CD14-positive monocyte (primary cell): ENCODE measurements at regions not wholly inside any gene's neighbourhood (a gene's known extent, or its start where the extent isn't known, plus 50 kb on each side); places are given as distances from the start of the nearest gene placed in this dataset.

ENCODE experiments used
- DNase-seq, 3 donors: peaks; one replicate each; pipeline ENCODE4 v3.0.0-alpha.2; 2011 to 2022
- H2AFZ ChIP-seq: 2 replicates; pipeline ENCODE4 v1.6.0; 2012; ENCODE audit warnings: mild to moderate bottlenecking, low read depth, low read length, inconsistent platforms; ENCODE audit not compliant: insufficient read depth, poor library complexity, severe bottlenecking
- H3K27ac ChIP-seq, 2 donors: 1 replicate in 1 of 2; 2 replicates in 1 of 2; pipeline ENCODE4 v1.5.1; 2012 to 2013; ENCODE audit warnings: low read length in 2 of 2, control low read depth in 1 of 2, inconsistent platforms in 1 of 2, low read depth in 1 of 2, mild to moderate bottlenecking in 1 of 2
- H3K27me3 ChIP-seq, 2 donors: one replicate each; pipeline versions ENCODE4 v1.6.0 to v1.6.1; 2011 to 2013; ENCODE audit warnings: low read length in 2 of 2; ENCODE audit not compliant: control insufficient read depth in 2 of 2, insufficient read depth in 2 of 2
- H3K36me3 ChIP-seq, 2 donors: replicated peaks in 1 of 2; 1 replicate in 1 of 2; 2 replicates in 1 of 2; pipeline versions ENCODE4 v1.5.1 to v1.6.1; 2012 to 2013; ENCODE audit warnings: low read length in 2 of 2, control low read depth in 1 of 2, inconsistent platforms in 1 of 2, mild to moderate bottlenecking in 1 of 2; ENCODE audit not compliant: insufficient read depth in 2 of 2, control insufficient read depth in 1 of 2
- H3K4me1 ChIP-seq, 2 donors: 1 replicate in 1 of 2; 2 replicates in 1 of 2; pipeline versions ENCODE4 v1.5.1 to v1.6.1; 2012 to 2013; ENCODE audit warnings: low read length in 2 of 2, control low read depth in 1 of 2, inconsistent platforms in 1 of 2, mild to moderate bottlenecking in 1 of 2, moderate library complexity in 1 of 2; ENCODE audit not compliant: insufficient read depth in 2 of 2, control insufficient read depth in 1 of 2
- H3K4me2 ChIP-seq: replicated peaks from 2 replicates; pipeline ENCODE3; 2012; ENCODE audit warnings: low read length, moderate library complexity, mild to moderate bottlenecking; ENCODE audit not compliant: poor library complexity, severe bottlenecking; ENCODE audit errors: extremely low read depth
- H3K4me3 ChIP-seq, 3 experiments: fragments of 200-600 bp in 1 of 3; sonication (generic) in 1 of 3; replicated peaks in 1 of 3; 1 replicate in 2 of 3; 2 replicates in 1 of 3; pipeline ENCODE4 v1.5.1; 2011 to 2013; ENCODE audit warnings: low read length in 3 of 3, mild to moderate bottlenecking in 3 of 3, control low read depth in 2 of 3, low read depth in 2 of 3, inconsistent platforms in 1 of 3, moderate library complexity in 1 of 3
- H3K79me2 ChIP-seq: 2 replicates; pipeline ENCODE4 v1.6.0; 2012; ENCODE audit warnings: mild to moderate bottlenecking, control low read depth, inconsistent platforms, low read length, moderate library complexity; ENCODE audit not compliant: insufficient read depth
- H3K9ac ChIP-seq: 2 replicates; pipeline ENCODE4 v1.6.0; 2017; ENCODE audit warnings: low read length, mild to moderate bottlenecking; ENCODE audit not compliant: insufficient read depth, poor library complexity, severe bottlenecking
- H3K9me3 ChIP-seq, 2 donors: replicated peaks in 1 of 2; 1 replicate in 1 of 2; 2 replicates in 1 of 2; pipeline versions ENCODE4 v1.5.1 to v1.6.1; 2012 to 2013; ENCODE audit warnings: low read length in 2 of 2, control low read depth in 1 of 2; ENCODE audit not compliant: control insufficient read depth in 1 of 2, insufficient read depth in 1 of 2
- H4K20me1 ChIP-seq: 2 replicates; pipeline ENCODE4 v1.6.0; 2012; ENCODE audit warnings: mild to moderate bottlenecking, low read length, control low read depth, moderate library complexity; ENCODE audit not compliant: insufficient read depth
- H3K27ac Mint-ChIP-seq, 7 donors: one replicate each; pipeline ENCODE4 v1.8.0; 2020; ENCODE audit warnings: mild to moderate bottlenecking in 7 of 7, mixed read lengths in 7 of 7, moderate library complexity in 6 of 7, inconsistent platforms in 2 of 7
- H3K27me3 Mint-ChIP-seq, 3 donors: one replicate each; pipeline ENCODE4 v1.8.0; 2021 to 2022; ENCODE audit warnings: low read depth in 3 of 3, mild to moderate bottlenecking in 3 of 3, mixed read lengths in 3 of 3, moderate library complexity in 3 of 3, inconsistent platforms in 1 of 3
- H3K36me3 Mint-ChIP-seq, 2 donors: one replicate each; pipeline ENCODE4 v1.8.0; 2020; ENCODE audit warnings: mixed read lengths in 2 of 2, inconsistent platforms in 1 of 2, mild to moderate bottlenecking in 1 of 2
- H3K4me1 Mint-ChIP-seq: one replicate; pipeline ENCODE4 v1.8.0; 2020; ENCODE audit warnings: mild to moderate bottlenecking, mixed read lengths
- H3K4me3 Mint-ChIP-seq, 2 donors: one replicate each; pipeline ENCODE4 v1.8.0; 2020; ENCODE audit warnings: mild to moderate bottlenecking in 2 of 2, mixed read lengths in 2 of 2, moderate library complexity in 1 of 2
- H3K9me3 Mint-ChIP-seq, 7 donors: one replicate each; pipeline ENCODE4 v1.8.0; 2020 to 2022; ENCODE audit warnings: mixed read lengths in 7 of 7, mild to moderate bottlenecking in 6 of 7, moderate library complexity in 6 of 7, inconsistent platforms in 2 of 7
- CTCF ChIP-seq: fragments of 200-600 bp; IDR thresholded peaks from one replicate; pipeline ENCODE4 v1.8.0; 2022; ENCODE audit warnings: antibody characterized with exemption, mild to moderate bottlenecking
- WGBS: methylation state at CpG from one replicate; pipeline ENCODE4 v1.1.5; 2013; ENCODE audit warnings: missing lambda C conversion rate; ENCODE audit not compliant: insufficient coverage; 5-methylcytosine and 5-hydroxymethylcytosine counted together
- intact Hi-C, 2 donors: fragments of 100-400 bp; cut with micrococcal nuclease; formaldehyde crosslinking; loops; one replicate each; pipeline versions ENCODE4 v1.15.0 to v1.15.1; 2023

- Histone ChIP-seq H3K4me2 (no peak overlapping the region), H4K20me1 (no peaks in the 10 kb centered on the region), H3K9me3 (peaks cover 0 to 3% of the 10 kb centered on the region in 2 donors), H3K27me3 (no peaks in the 10 kb centered on the region), H2AFZ (no peak overlapping the region), H3K79me2 (no peaks in the 10 kb centered on the region), H3K9ac (no peak overlapping the region), H3K36me3 (no peaks in the 10 kb centered on the region), H3K4me1 (no peaks in the 10 kb centered on the region), H3K27ac (no peak overlapping the region), H3K4me3 (no peak overlapping the region)
- H3K9me3 Mint-ChIP-seq: peaks cover 0 to 8% (median 1%) of the 10 kb centered on the region in 7 donors
- no peak overlapping the region for H3K27ac Mint-ChIP-seq
- H3K4me1 Mint-ChIP-seq: no peaks in the 10 kb centered on the region
- peaks cover 0 to 2% (median 0%) of the 10 kb centered on the region in 3 donors for H3K27me3 Mint-ChIP-seq
- intact Hi-C loops: no loop called here
- WGBS: no CpG with 5 or more reads among the region's 4 CpGs
- no peak for DNase-seq
- H3K36me3 Mint-ChIP-seq: no peaks in the 10 kb centered on the region
- no peak overlapping the region for H3K4me3 Mint-ChIP-seq
- TF ChIP-seq CTCF: no peak
These were observed 151.3 kb downstream of the LCA5 start for GRCh38 chr6:79385893-79386292.

- intact Hi-C loops: no loop called here
- no peak overlapping the region for H3K9ac ChIP-seq
- DNase-seq: no peak
- H3K4me2 ChIP-seq: no peak overlapping the region
- peaks cover 0 to 8% (median 1%) of the 10 kb centered on the region in 7 donors for H3K9me3 Mint-ChIP-seq
- peaks cover 0 to 2% (median 0%) of the 10 kb centered on the region in 3 donors for H3K27me3 Mint-ChIP-seq
- no peak overlapping the region for H2AFZ ChIP-seq
- no peaks in the 10 kb centered on the region for H3K79me2 ChIP-seq
- WGBS: no CpG with 5 or more reads among the region's 1 CpG
- no peak overlapping the region for H3K4me3 ChIP-seq
- H3K27ac ChIP-seq: no peak overlapping the region
- H3K4me1 Mint-ChIP-seq: no peaks in the 10 kb centered on the region
- no peak overlapping the region for H3K4me3 Mint-ChIP-seq
- H3K36me3 ChIP-seq: no peaks in the 10 kb centered on the region
- no peak overlapping the region for H3K27ac Mint-ChIP-seq
- no peaks in the 10 kb centered on the region for H3K4me1 ChIP-seq
- H3K9me3 ChIP-seq: peaks cover 0 to 4% of the 10 kb centered on the region in 2 donors
- H3K27me3 ChIP-seq: no peaks in the 10 kb centered on the region
- no peaks in the 10 kb centered on the region for H3K36me3 Mint-ChIP-seq
- no peaks in the 10 kb centered on the region for H4K20me1 ChIP-seq
- no peak for TF ChIP-seq CTCF
These were observed 150.9 kb upstream of the HMGN3 start for GRCh38 chr6:79385333-79385732.
